CD4-positive, alpha-beta memory T cell (primary cell): ENCODE measurements at regions not wholly inside any gene's neighbourhood (a gene's known extent, or its start where the extent isn't known, plus 50 kb on each side); places are given as distances from the start of the nearest gene placed in this dataset.

ENCODE experiments used
- CTCF ChIA-PET: fragments of 350-600 bp; sonication (Branson Sonifier 250); formaldehyde crosslinking; loops from one replicate; lab custom pipeline; 2021; ENCODE audit warnings: inconsistent platforms; ENCODE audit not compliant: partially characterized antibody; lab: Charles Lee
- POLR2A ChIA-PET: fragments of 350-600 bp; sonication (Branson Sonifier 250); formaldehyde crosslinking; loops from one replicate; lab custom pipeline; 2021; ENCODE audit not compliant: partially characterized antibody; lab: Charles Lee
- DNase-seq, 5 donors: peaks; one replicate each; pipeline versions ENCODE4 v3.0.0 to v3.0.0-alpha.2; 2020 to 2022; ENCODE audit warnings: mixed read lengths in 1 of 5
- H3K27ac ChIP-seq: one replicate; pipeline ENCODE4 v1.7.0; 2013; ENCODE audit warnings: low read depth, low read length
- H3K27me3 ChIP-seq: 2 replicates; pipeline ENCODE4 v1.7.0; 2013; ENCODE audit warnings: mild to moderate bottlenecking, low read length, moderate library complexity; ENCODE audit not compliant: insufficient read depth
- H3K36me3 ChIP-seq: 2 replicates; pipeline ENCODE4 v1.7.0; 2013; ENCODE audit warnings: mild to moderate bottlenecking, low read length, moderate library complexity; ENCODE audit not compliant: insufficient read depth
- H3K4me1 ChIP-seq: 2 replicates; pipeline ENCODE4 v1.7.0; 2013; ENCODE audit warnings: mild to moderate bottlenecking, low read length, moderate library complexity; ENCODE audit not compliant: insufficient read depth
- H3K4me3 ChIP-seq, 2 donors: one replicate each; pipeline ENCODE4 v1.7.0; 2013; ENCODE audit warnings: low read length in 2 of 2, mild to moderate bottlenecking in 1 of 2
- H3K9me3 ChIP-seq, 2 donors: one replicate each; pipeline ENCODE4 v1.7.0; 2013; ENCODE audit warnings: low read length in 2 of 2, control low read depth in 1 of 2; ENCODE audit not compliant: control insufficient read depth in 1 of 2
- H3K27ac Mint-ChIP-seq, 7 donors: one replicate each; pipeline ENCODE4 v1.8.0; 2020 to 2021; ENCODE audit warnings: mixed read lengths in 7 of 7, mild to moderate bottlenecking in 6 of 7, inconsistent platforms in 3 of 7, moderate library complexity in 3 of 7
- H3K27me3 Mint-ChIP-seq, 2 donors: one replicate each; pipeline ENCODE4 v1.8.0; 2020 to 2021; ENCODE audit warnings: mixed read lengths in 2 of 2
- H3K36me3 Mint-ChIP-seq, 2 donors: one replicate each; pipeline ENCODE4 v1.8.0; 2020 to 2021; ENCODE audit warnings: mixed read lengths in 2 of 2, inconsistent platforms in 1 of 2, mild to moderate bottlenecking in 1 of 2
- H3K4me1 Mint-ChIP-seq, 4 donors: one replicate each; pipeline ENCODE4 v1.8.0; 2020 to 2021; ENCODE audit warnings: mixed read lengths in 4 of 4, mild to moderate bottlenecking in 1 of 4
- H3K4me3 Mint-ChIP-seq, 8 donors: one replicate each; pipeline ENCODE4 v1.8.0; 2020 to 2021; ENCODE audit warnings: mixed read lengths in 8 of 8, mild to moderate bottlenecking in 7 of 8, moderate library complexity in 6 of 8, inconsistent platforms in 3 of 8
- H3K9me3 Mint-ChIP-seq, 8 donors: one replicate each; pipeline ENCODE4 v1.8.0; 2020 to 2021; ENCODE audit warnings: mixed read lengths in 8 of 8, mild to moderate bottlenecking in 5 of 8, inconsistent platforms in 3 of 8, moderate library complexity in 1 of 8
- intact Hi-C: fragments of 100-400 bp; cut with micrococcal nuclease; formaldehyde crosslinking; loops from one replicate; pipeline ENCODE4 v1.15.1; 2023

DNA sequence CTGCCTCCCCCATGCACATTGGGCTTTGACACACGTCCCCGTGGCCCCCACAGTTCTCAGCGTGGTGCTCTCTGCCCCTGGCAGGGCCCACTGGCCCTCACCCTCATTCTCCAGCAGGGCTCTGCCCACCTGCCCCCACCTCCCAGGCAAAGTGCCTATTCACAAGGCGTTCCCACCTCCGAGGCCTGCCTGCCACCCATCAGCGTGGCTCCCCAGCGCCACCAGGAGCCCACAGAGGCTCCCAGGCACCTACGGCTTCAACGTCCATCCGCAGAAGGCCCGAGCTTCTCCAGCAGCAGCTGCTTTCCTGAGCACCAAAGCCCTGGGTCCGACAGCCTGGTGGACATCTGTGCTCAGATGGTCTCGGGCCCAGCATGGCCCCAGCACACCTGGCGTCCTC is 211.8 kb upstream of the PPP2R2D start:
- H3K36me3 Mint-ChIP-seq: no peaks in the 10 kb centered on the region
- H3K27ac ChIP-seq: no peak overlapping the region
- H3K9me3 ChIP-seq: no peaks in the 10 kb centered on the region
- no peaks in the 10 kb centered on the region for H3K36me3 ChIP-seq
- peaks cover 2 to 3% of the 10 kb centered on the region in 2 donors for H3K27me3 Mint-ChIP-seq
- intact Hi-C loops: no loop called here
- H3K27ac Mint-ChIP-seq: no peak overlapping the region
- H3K4me1 Mint-ChIP-seq: no peaks in the 10 kb centered on the region
- no peaks in the 10 kb centered on the region for H3K4me1 ChIP-seq
- no peaks in the 10 kb centered on the region for H3K27me3 ChIP-seq
- H3K9me3 Mint-ChIP-seq: no peaks in the 10 kb centered on the region
- H3K4me3 Mint-ChIP-seq: no peak overlapping the region
- CTCF ChIA-PET: no interaction called here
- H3K4me3 ChIP-seq: no peak overlapping the region
- POLR2A ChIA-PET: no interaction called here
- DNase-seq: no peak

GRCh38 chr10:131689486-131689885 is 211.3 kb upstream of the PPP2R2D start:
- H3K27ac ChIP-seq: no peak overlapping the region
- intact Hi-C loops: no loop called here
- no peak overlapping the region for H3K4me3 ChIP-seq
- Mint-ChIP-seq H3K9me3 (no peaks in the 10 kb centered on the region), H3K4me3 (no peak overlapping the region), H3K36me3 (no peaks in the 10 kb centered on the region), H3K27ac (no peak overlapping the region), H3K4me1 (no peaks in the 10 kb centered on the region), H3K27me3 (peaks cover 2 to 3% of the 10 kb centered on the region in 2 donors)
- POLR2A ChIA-PET: no interaction called here
- CTCF ChIA-PET: no interaction called here
- no peak for DNase-seq
- H3K4me1 ChIP-seq: no peaks in the 10 kb centered on the region
- no peaks in the 10 kb centered on the region for H3K36me3 ChIP-seq
- no peaks in the 10 kb centered on the region for H3K9me3 ChIP-seq
- no peaks in the 10 kb centered on the region for H3K27me3 ChIP-seq

- Mint-ChIP-seq H3K4me3 (peak overlapping the region in 1 of 8 donors; percentile 2), H3K27me3 (peaks cover 0 to 2% of the 10 kb centered on the region in 2 donors), H3K4me1 (no peaks in the 10 kb centered on the region), H3K27ac (no peak overlapping the region), H3K9me3 (peaks cover 0 to 2% (median 0%) of the 10 kb centered on the region in 8 donors), H3K36me3 (no peaks in the 10 kb centered on the region)
- Histone ChIP-seq H3K27me3 (no peaks in the 10 kb centered on the region), H3K4me1 (no peaks in the 10 kb centered on the region), H3K4me3 (no peak overlapping the region), H3K36me3 (no peaks in the 10 kb centered on the region), H3K27ac (no peak overlapping the region), H3K9me3 (no peaks in the 10 kb centered on the region)
- ChIA-PET POLR2A (no interaction called here), CTCF (no interaction called here)
- intact Hi-C loops: no loop called here
- DNase-seq: no peak
Measured at GRCh38 chr10:131689954-131690757, 210.7 kb upstream of the PPP2R2D start.

- CTCF ChIA-PET: no interaction called here
- Mint-ChIP-seq H3K36me3 (no peaks in the 10 kb centered on the region), H3K27me3 (peaks cover 0 to 2% of the 10 kb centered on the region in 2 donors)
Measured at GRCh38 chr10:131690805-131691239, 210.0 kb upstream of the PPP2R2D start.

DNA sequence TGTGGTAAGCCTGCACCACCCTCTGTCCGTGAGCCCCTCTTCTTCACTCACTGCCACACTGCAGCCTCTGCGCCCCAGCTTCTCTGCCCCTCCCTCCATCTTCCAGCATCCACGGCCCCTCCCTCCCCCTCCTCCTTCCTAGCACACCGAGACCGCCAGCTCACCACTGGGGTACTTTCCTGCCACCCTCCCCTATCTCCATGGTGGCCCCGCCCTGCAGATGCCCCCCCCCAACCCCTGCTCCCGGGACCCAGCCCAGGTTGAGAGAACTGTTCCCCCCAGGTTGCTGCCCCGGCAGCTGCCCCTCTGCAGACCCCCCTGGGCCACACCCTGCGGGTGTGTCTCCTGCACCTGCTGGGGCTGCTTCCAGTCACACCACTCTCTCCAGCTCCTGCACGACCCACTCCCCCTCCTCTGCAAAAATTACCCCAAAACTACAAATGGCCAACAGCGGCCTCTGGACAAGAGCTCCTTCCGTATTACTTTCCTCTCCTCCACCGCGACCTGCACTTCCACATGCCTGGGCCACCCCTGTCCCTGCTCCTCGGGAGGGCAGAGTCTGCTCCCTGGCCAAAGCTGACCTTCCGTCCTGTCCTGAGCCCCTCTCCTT is 209.2 kb upstream of the PPP2R2D start:
- H3K36me3 Mint-ChIP-seq: no peaks in the 10 kb centered on the region
- POLR2A ChIA-PET: no interaction called here
- intact Hi-C loops: no loop called here
- no peaks in the 10 kb centered on the region for H3K9me3 ChIP-seq
- H3K27ac Mint-ChIP-seq: no peak overlapping the region
- no peak overlapping the region for H3K27ac ChIP-seq
- no peaks in the 10 kb centered on the region for H3K4me1 Mint-ChIP-seq
- H3K4me3 ChIP-seq: no peak overlapping the region
- CTCF ChIA-PET: no interaction called here
- H3K4me3 Mint-ChIP-seq: no peak overlapping the region
- no peaks in the 10 kb centered on the region for H3K36me3 ChIP-seq
- H3K4me1 ChIP-seq: no peaks in the 10 kb centered on the region
- H3K27me3 Mint-ChIP-seq: peaks cover 0 to 2% of the 10 kb centered on the region in 2 donors
- DNase-seq: no peak
- H3K27me3 ChIP-seq: no peaks in the 10 kb centered on the region
- H3K9me3 Mint-ChIP-seq: peaks cover 0 to 2% (median 0%) of the 10 kb centered on the region in 8 donors

More at GRCh38 chr10:131690805-131691239, 210.0 kb upstream of the PPP2R2D start:
- Histone ChIP-seq H3K4me1 (no peaks in the 10 kb centered on the region), H3K36me3 (no peaks in the 10 kb centered on the region), H3K27ac (no peak overlapping the region), H3K4me3 (no peak overlapping the region), H3K9me3 (no peaks in the 10 kb centered on the region), H3K27me3 (no peaks in the 10 kb centered on the region)
- H3K9me3 Mint-ChIP-seq: peaks cover 0 to 2% (median 0%) of the 10 kb centered on the region in 8 donors
- DNase-seq: no peak
- intact Hi-C loops: no loop called here
- POLR2A ChIA-PET: no interaction called here
- no peak overlapping the region for H3K4me3 Mint-ChIP-seq
- H3K27ac Mint-ChIP-seq: no peak overlapping the region
- H3K4me1 Mint-ChIP-seq: no peaks in the 10 kb centered on the region

DNA sequence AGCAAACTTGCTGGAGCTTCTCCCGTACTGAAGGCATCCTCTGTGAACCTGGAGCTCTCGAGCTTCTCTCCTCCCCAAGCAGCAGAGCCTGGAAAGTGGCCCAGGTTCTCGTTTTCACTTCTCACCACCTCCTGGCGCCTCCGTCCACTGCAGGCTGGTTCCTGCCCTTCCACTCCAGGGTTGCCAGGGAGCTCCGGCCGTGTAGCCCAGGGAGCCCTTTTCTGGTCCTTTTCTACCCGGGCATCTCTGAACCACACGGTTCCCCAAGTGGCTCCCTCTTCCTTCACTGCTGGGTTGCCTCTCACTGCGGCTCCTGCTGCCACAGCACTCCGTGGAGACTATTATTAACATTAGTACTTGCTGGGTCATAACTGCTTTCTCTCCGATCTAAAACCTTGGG is 208.6 kb upstream of the PPP2R2D start:
- no peak for DNase-seq
- no peaks in the 10 kb centered on the region for H3K27me3 ChIP-seq
- Mint-ChIP-seq H3K36me3 (no peaks in the 10 kb centered on the region), H3K9me3 (peaks cover 0 to 2% (median 0%) of the 10 kb centered on the region in 8 donors), H3K4me1 (no peaks in the 10 kb centered on the region), H3K27ac (no peak overlapping the region), H3K4me3 (no peak overlapping the region), H3K27me3 (peaks cover 0 to 2% of the 10 kb centered on the region in 2 donors)
- intact Hi-C loops: no loop called here
- no peaks in the 10 kb centered on the region for H3K9me3 ChIP-seq
- H3K27ac ChIP-seq: no peak overlapping the region
- ChIA-PET CTCF (no interaction called here), POLR2A (no interaction called here)
- no peaks in the 10 kb centered on the region for H3K36me3 ChIP-seq
- no peak overlapping the region for H3K4me3 ChIP-seq
- no peaks in the 10 kb centered on the region for H3K4me1 ChIP-seq

- Mint-ChIP-seq H3K27me3 (peaks cover 0 to 2% of the 10 kb centered on the region in 2 donors), H3K4me1 (no peaks in the 10 kb centered on the region), H3K27ac (no peak overlapping the region), H3K4me3 (no peak overlapping the region), H3K9me3 (peaks cover 0 to 2% (median 0%) of the 10 kb centered on the region in 8 donors), H3K36me3 (no peaks in the 10 kb centered on the region)
- no peak overlapping the region for H3K4me3 ChIP-seq
- H3K9me3 ChIP-seq: no peaks in the 10 kb centered on the region
- intact Hi-C loops: no loop called here
- H3K27ac ChIP-seq: no peak overlapping the region
- no peak for DNase-seq
- H3K36me3 ChIP-seq: no peaks in the 10 kb centered on the region
- no peaks in the 10 kb centered on the region for H3K27me3 ChIP-seq
- ChIA-PET POLR2A (no interaction called here), CTCF (no interaction called here)
- no peaks in the 10 kb centered on the region for H3K4me1 ChIP-seq
Measured at GRCh38 chr10:131692686-131693334, 208.0 kb upstream of the PPP2R2D start.
